Tibial nerve (tissue), 4 donors: ENCODE measurements at regions not wholly inside any gene's neighbourhood (a gene's known extent, or its start where the extent isn't known, plus 50 kb on each side); places are given as distances from the start of the nearest gene placed in this dataset.

Experiments used
- EP300 ChIP-seq, 2 donors: sonication (generic); formaldehyde crosslinking; IDR thresholded peaks; one replicate each; pipeline ENCODE4 v1.6.1; 2017; ENCODE audit warnings: antibody characterized with exemption in 2 of 2, mild to moderate bottlenecking in 1 of 2
- POLR2A ChIP-seq, 2 donors: fragments of 450-650 bp; IDR thresholded peaks; one replicate each; pipeline ENCODE4 v1.6.1; 2017; ENCODE audit warnings: antibody characterized with exemption in 2 of 2, mild to moderate bottlenecking in 2 of 2, moderate library complexity in 2 of 2
- TF ChIP-seq, protein P1 (sequence below), 5 experiments: fragments of 200-600 bp in 3 of 5; fragments of 450-650 bp in 2 of 5; sonication (generic) in 3 of 5; IDR thresholded peaks; one replicate each; pipeline ENCODE4 v1.5.1; 2016 to 2019; ENCODE audit warnings: antibody characterized with exemption in 5 of 5, mild to moderate bottlenecking in 3 of 5, moderate library complexity in 2 of 5

DNA sequence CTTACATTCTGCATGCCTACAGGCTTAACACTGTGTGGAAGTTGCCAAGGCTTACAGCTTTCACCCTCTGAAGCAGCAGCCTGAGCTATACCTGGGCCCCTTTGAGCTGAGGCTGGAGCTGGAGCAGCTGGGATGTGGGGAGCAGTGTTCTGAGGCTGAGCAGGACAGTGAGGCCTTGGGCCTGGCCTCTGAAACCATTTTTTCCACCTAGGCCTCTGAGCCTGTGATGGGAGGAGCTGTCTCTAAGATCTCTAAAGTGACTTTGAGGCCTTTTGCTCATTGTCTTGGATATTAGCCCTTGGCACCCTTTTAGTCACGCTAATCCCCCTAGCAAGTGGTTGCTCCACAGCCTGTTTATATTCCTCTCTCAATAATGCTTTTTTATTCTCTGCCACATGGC is 59.9 kb upstream of the ZBED5 start:
- no peak for TF ChIP-seq POLR2A (IDR thresholded peaks at IDR 0.05)
- TF ChIP-seq, protein P1, sequence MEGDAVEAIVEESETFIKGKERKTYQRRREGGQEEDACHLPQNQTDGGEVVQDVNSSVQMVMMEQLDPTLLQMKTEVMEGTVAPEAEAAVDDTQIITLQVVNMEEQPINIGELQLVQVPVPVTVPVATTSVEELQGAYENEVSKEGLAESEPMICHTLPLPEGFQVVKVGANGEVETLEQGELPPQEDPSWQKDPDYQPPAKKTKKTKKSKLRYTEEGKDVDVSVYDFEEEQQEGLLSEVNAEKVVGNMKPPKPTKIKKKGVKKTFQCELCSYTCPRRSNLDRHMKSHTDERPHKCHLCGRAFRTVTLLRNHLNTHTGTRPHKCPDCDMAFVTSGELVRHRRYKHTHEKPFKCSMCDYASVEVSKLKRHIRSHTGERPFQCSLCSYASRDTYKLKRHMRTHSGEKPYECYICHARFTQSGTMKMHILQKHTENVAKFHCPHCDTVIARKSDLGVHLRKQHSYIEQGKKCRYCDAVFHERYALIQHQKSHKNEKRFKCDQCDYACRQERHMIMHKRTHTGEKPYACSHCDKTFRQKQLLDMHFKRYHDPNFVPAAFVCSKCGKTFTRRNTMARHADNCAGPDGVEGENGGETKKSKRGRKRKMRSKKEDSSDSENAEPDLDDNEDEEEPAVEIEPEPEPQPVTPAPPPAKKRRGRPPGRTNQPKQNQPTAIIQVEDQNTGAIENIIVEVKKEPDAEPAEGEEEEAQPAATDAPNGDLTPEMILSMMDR (IDR thresholded peaks at IDR 0.05) = no peak
- no peak for TF ChIP-seq EP300 (IDR thresholded peaks at IDR 0.05)
